Stimulated activated CD4-positive, alpha-beta T cell treated with anti-CD3 and anti-CD28 coated beads, Interleukin-4, amount 100 ng/mL, for 1 hour (primary cell): ENCODE measurements at regions not wholly inside any gene's neighbourhood (a gene's known extent, or its start where the extent isn't known, plus 50 kb on each side); places are given as distances from the start of the nearest gene placed in this dataset.

ENCODE experiments used
- DNase-seq: peaks from one replicate; pipeline ENCODE4 v3.0.0-alpha.2; 2020

- no peak for DNase-seq
These were observed 309.8 kb downstream of the TMEM121 start for GRCh38 chr14:105836160-105836559.

GRCh38 chr14:105836730-105837129, 310.3 kb downstream of the TMEM121 start:
- no peak for DNase-seq

- DNase-seq, result no peak
These were observed 311.1 kb downstream of the TMEM121 start for GRCh38 chr14:105837349-105838063.

GRCh38 chr14:105838107-105838506, 311.7 kb downstream of the TMEM121 start:
- no peak for DNase-seq

- DNase-seq, result no peak
These were observed 312.4 kb downstream of the TMEM121 start for GRCh38 chr14:105838591-105839424.

GRCh38 chr14:105839425-105840265, 313.3 kb downstream of the TMEM121 start:
- DNase-seq, result no peak

GRCh38 chr14:105840266-105841021, 314.1 kb downstream of the TMEM121 start:
- no peak for DNase-seq

- DNase-seq, result no peak
These were observed 314.9 kb downstream of the TMEM121 start for GRCh38 chr14:105841022-105842009.

- no peak for DNase-seq
These were observed 315.7 kb downstream of the TMEM121 start for GRCh38 chr14:105842105-105842504.

GRCh38 chr14:105843444-105844046, 317.2 kb downstream of the TMEM121 start:
- DNase-seq, result no peak

- no peak for DNase-seq
These were observed 317.8 kb downstream of the TMEM121 start for GRCh38 chr14:105844047-105844630.

GRCh38 chr14:105844810-105845724, 318.7 kb downstream of the TMEM121 start:
- DNase-seq, result no peak

- DNase-seq, result no peak
These were observed 319.4 kb downstream of the TMEM121 start for GRCh38 chr14:105845725-105846309.

- DNase-seq, result no peak
These were observed 319.9 kb downstream of the TMEM121 start for GRCh38 chr14:105846312-105846711.

- DNase-seq, result no peak
These were observed 321.0 kb downstream of the TMEM121 start for GRCh38 chr14:105847400-105847799.

- no peak for DNase-seq
These were observed 322.2 kb downstream of the TMEM121 start for GRCh38 chr14:105848570-105848969.

- no peak for DNase-seq
These were observed 323.7 kb downstream of the TMEM121 start for GRCh38 chr14:105849933-105850626.
